Caco-2 (cell line): ENCODE measurements at regions not wholly inside any gene's neighbourhood (a gene's known extent, or its start where the extent isn't known, plus 50 kb on each side); places are given as distances from the start of the nearest gene placed in this dataset.

Experiments
- BruUV-seq: library from RNA; stranded (reverse); fragments of 400-500 nt; replicated peaks from 2 replicates; lab custom pipeline; 2021; lab: Mats Ljungman, UMichigan
- CTCF ChIA-PET: fragments of 300-600 bp; sonication (Branson Sonifier 250); formaldehyde crosslinking; loops from one replicate; lab custom pipeline; 2022; ENCODE audit warnings: antibody characterized with exemption; lab: Charles Lee
- POLR2A ChIA-PET: fragments of 300-600 bp; sonication (Branson Sonifier 250); formaldehyde crosslinking; loops from one replicate; lab custom pipeline; 2022; ENCODE audit warnings: antibody characterized with exemption; lab: Charles Lee
- DNase-seq, 2 experiments: peaks; one replicate each; pipeline versions ENCODE4 v3.0.0 to v3.0.0-alpha.2; 2020 to 2022
- H3K27me3 ChIP-seq: replicated peaks from 2 replicates; pipeline ENCODE4 v1.6.0; 2011; ENCODE audit warnings: low read length; ENCODE audit not compliant: control insufficient read depth, insufficient read depth
- H3K36me3 ChIP-seq: 2 replicates; pipeline ENCODE4 v1.5.1; 2011; ENCODE audit warnings: low read length; ENCODE audit not compliant: control insufficient read depth, insufficient read depth
- H3K4me1 ChIP-seq: fragments of 250-450 bp; sonication (Bioruptor Pico); 2 replicates; pipeline ENCODE4 v1.5.1; 2020; ENCODE audit warnings: mild to moderate bottlenecking
- H3K4me3 ChIP-seq: 2 replicates; pipeline ENCODE4 v1.5.1; 2011; ENCODE audit warnings: low read depth, mild to moderate bottlenecking, control low read depth, low read length
- H3K9me3 ChIP-seq: fragments of 250-450 bp; sonication (Bioruptor Pico); 2 replicates; pipeline ENCODE4 v1.5.1; 2020; ENCODE audit warnings: mild to moderate bottlenecking, moderate library complexity
- H3K27ac Mint-ChIP-seq: one replicate; pipeline ENCODE4 v1.8.0; 2022; ENCODE audit warnings: mixed read lengths; ENCODE audit not compliant: unreplicated experiment
- H3K27me3 Mint-ChIP-seq: one replicate; pipeline ENCODE4 v1.8.0; 2022; ENCODE audit warnings: mixed read lengths; ENCODE audit not compliant: insufficient read depth, unreplicated experiment
- H3K36me3 Mint-ChIP-seq: one replicate; pipeline ENCODE4 v1.8.0; 2022; ENCODE audit warnings: mild to moderate bottlenecking, mixed read lengths; ENCODE audit not compliant: insufficient read depth, unreplicated experiment
- H3K4me1 Mint-ChIP-seq: one replicate; pipeline ENCODE4 v1.8.0; 2022; ENCODE audit warnings: low read depth, mixed read lengths; ENCODE audit not compliant: unreplicated experiment
- H3K4me3 Mint-ChIP-seq: one replicate; pipeline ENCODE4 v1.8.0; 2022; ENCODE audit warnings: mild to moderate bottlenecking, moderate library complexity, mixed read lengths; ENCODE audit not compliant: unreplicated experiment
- H3K9me3 Mint-ChIP-seq: one replicate; pipeline ENCODE4 v1.8.0; 2022; ENCODE audit warnings: mixed read lengths; ENCODE audit not compliant: unreplicated experiment
- intact Hi-C: fragments of 100-400 bp; cut with micrococcal nuclease; formaldehyde crosslinking; loops from one replicate; pipeline ENCODE4 v1.10.0; 2022; ENCODE audit not compliant: unreplicated experiment
- TF ChIP-seq, protein P1 (sequence below), 2 experiments: fragments of 200-600 bp in 1 of 2; IDR thresholded peaks; 1 replicate in 1 of 2; 2 replicates in 1 of 2; pipeline versions ENCODE4 v1.5.1 to v1.8.0; 2011 to 2022; ENCODE audit warnings: antibody characterized with exemption in 1 of 2, control low read depth in 1 of 2, inconsistent platforms in 1 of 2, low read depth in 1 of 2, low read length in 1 of 2, mild to moderate bottlenecking in 1 of 2, moderate library complexity in 1 of 2; ENCODE audit not compliant: insufficient read depth in 1 of 2, severe bottlenecking in 1 of 2, unreplicated experiment in 1 of 2

- Mint-ChIP-seq H3K4me3 (no peak overlapping the region), H3K4me1 (no peaks in the 10 kb centered on the region), H3K36me3 (no peaks in the 10 kb centered on the region), H3K27me3 (no peaks in the 10 kb centered on the region), H3K9me3 (peaks cover 11% of the 10 kb centered on the region), H3K27ac (no peak overlapping the region)
- H3K4me1 ChIP-seq = no peaks in the 10 kb centered on the region
- DNase-seq = no peak
- ChIA-PET POLR2A (no interaction called here), CTCF (no interaction called here)
- H3K9me3 ChIP-seq = no peaks in the 10 kb centered on the region; the same call in 1 of the 2 replicates
- TF ChIP-seq, protein P1, sequence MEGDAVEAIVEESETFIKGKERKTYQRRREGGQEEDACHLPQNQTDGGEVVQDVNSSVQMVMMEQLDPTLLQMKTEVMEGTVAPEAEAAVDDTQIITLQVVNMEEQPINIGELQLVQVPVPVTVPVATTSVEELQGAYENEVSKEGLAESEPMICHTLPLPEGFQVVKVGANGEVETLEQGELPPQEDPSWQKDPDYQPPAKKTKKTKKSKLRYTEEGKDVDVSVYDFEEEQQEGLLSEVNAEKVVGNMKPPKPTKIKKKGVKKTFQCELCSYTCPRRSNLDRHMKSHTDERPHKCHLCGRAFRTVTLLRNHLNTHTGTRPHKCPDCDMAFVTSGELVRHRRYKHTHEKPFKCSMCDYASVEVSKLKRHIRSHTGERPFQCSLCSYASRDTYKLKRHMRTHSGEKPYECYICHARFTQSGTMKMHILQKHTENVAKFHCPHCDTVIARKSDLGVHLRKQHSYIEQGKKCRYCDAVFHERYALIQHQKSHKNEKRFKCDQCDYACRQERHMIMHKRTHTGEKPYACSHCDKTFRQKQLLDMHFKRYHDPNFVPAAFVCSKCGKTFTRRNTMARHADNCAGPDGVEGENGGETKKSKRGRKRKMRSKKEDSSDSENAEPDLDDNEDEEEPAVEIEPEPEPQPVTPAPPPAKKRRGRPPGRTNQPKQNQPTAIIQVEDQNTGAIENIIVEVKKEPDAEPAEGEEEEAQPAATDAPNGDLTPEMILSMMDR (IDR thresholded peaks at IDR 0.05; ENCODE audit: insufficient read depth in 1 of 2, low read depth in 1 of 2, low read length in 1 of 2, severe bottlenecking in 1 of 2, unreplicated experiment in 1 of 2) = peak in 1 of 2 experiments; percentile 9
- no TSS peak for BruUV-seq
- no peaks in the 10 kb centered on the region for H3K36me3 ChIP-seq
- no peak overlapping the region for H3K4me3 ChIP-seq
- no peaks in the 10 kb centered on the region for H3K27me3 ChIP-seq
- intact Hi-C loops = no loop called here
Observed at GRCh38 chr12:29901585-29901984, 117.8 kb upstream of the TMTC1 start.

DNA sequence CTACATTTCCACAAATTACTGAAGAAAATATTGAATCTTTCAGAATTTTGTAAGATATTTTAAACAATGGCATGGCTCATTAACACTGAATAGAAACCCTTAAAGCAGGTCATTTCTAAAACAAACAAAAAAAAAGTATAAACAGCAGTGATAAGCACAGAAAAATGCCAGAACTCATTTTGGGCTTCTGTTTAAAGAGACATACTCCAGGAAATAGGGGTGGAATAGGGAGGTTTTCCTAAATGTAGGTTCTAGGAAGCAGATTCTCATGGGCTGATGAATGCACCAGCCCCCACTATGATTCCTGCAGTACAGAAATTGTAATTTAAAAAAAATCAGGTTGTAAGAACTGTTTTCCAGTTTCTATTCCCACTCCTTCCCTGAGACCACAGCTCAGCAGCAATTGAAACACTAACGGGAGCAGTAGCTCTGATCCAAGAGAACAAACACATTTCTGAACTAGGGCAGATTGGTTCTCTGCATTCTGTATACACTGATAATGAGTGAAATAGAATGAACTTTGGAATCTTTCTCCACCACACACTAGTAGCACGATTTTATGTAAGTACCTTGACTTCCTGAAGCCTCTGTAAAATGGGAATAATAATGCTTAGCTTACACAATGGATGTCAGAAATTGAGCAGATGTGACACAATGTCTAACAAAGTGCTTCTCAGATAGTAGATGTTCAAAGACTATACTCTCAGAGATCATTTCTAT lies 115.6 kb upstream of the TMTC1 start:
- Histone ChIP-seq H3K9me3 (no peaks in the 10 kb centered on the region; the same call in 1 of the 2 replicates), H3K4me3 (no peak overlapping the region), H3K4me1 (no peaks in the 10 kb centered on the region), H3K36me3 (no peaks in the 10 kb centered on the region), H3K27me3 (no peaks in the 10 kb centered on the region)
- TF ChIP-seq, protein P1 (IDR thresholded peaks at IDR 0.05; ENCODE audit: insufficient read depth in 1 of 2, low read depth in 1 of 2, low read length in 1 of 2, severe bottlenecking in 1 of 2, unreplicated experiment in 1 of 2) = no peak
- H3K4me1 Mint-ChIP-seq = no peaks in the 10 kb centered on the region
- H3K36me3 Mint-ChIP-seq = no peaks in the 10 kb centered on the region
- H3K4me3 Mint-ChIP-seq = no peak overlapping the region
- BruUV-seq = no TSS peak
- ChIA-PET POLR2A (no interaction called here), CTCF (no interaction called here)
- intact Hi-C loops = no loop called here
- no peak for DNase-seq
- H3K27ac Mint-ChIP-seq = no peak overlapping the region
- no peaks in the 10 kb centered on the region for H3K9me3 Mint-ChIP-seq
- no peaks in the 10 kb centered on the region for H3K27me3 Mint-ChIP-seq

DNA sequence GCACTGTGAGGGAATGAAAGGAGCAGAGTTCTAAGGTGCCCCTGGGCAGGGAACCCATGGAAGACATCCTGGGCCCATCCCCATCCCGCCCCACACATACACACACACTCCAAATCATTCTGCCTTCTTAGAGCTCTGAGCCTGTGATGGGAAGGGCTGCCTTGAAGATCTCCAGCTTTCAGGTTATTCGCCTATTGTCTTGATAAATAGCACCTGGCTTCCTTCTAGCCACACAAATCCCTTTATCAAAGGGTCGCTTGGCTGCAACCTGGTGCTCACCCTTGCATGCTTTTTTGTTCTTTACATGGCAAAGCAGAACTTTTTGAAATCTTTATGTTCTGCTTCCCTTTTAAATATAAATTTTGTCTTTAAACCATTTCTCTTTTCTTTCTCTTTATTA lies 112.2 kb upstream of the TMTC1 start:
- POLR2A ChIA-PET = no interaction called here
- H3K4me1 Mint-ChIP-seq = no peaks in the 10 kb centered on the region
- TF ChIP-seq, protein P1 (IDR thresholded peaks at IDR 0.05; ENCODE audit: insufficient read depth in 1 of 2, low read depth in 1 of 2, low read length in 1 of 2, severe bottlenecking in 1 of 2, unreplicated experiment in 1 of 2) = no peak
- Histone ChIP-seq H3K4me3 (no peak overlapping the region), H3K4me1 (no peaks in the 10 kb centered on the region), H3K36me3 (no peaks in the 10 kb centered on the region), H3K27me3 (no peaks in the 10 kb centered on the region), H3K9me3 (peaks cover 3% of the 10 kb centered on the region; the same call in 1 of the 2 replicates)
- H3K4me3 Mint-ChIP-seq = no peak overlapping the region
- H3K9me3 Mint-ChIP-seq = peaks cover 6% of the 10 kb centered on the region
- no peaks in the 10 kb centered on the region for H3K27me3 Mint-ChIP-seq
- intact Hi-C loops = no loop called here
- BruUV-seq = no TSS peak
- no peak overlapping the region for H3K27ac Mint-ChIP-seq
- CTCF ChIA-PET = no interaction called here
- DNase-seq = no peak
- no peaks in the 10 kb centered on the region for H3K36me3 Mint-ChIP-seq
